ENCODE measurements at regions not wholly inside any gene's neighbourhood (a gene's known extent, or its start where the extent isn't known, plus 50 kb on each side); places are given as distances from the start of the nearest gene placed in this dataset.

DNA sequence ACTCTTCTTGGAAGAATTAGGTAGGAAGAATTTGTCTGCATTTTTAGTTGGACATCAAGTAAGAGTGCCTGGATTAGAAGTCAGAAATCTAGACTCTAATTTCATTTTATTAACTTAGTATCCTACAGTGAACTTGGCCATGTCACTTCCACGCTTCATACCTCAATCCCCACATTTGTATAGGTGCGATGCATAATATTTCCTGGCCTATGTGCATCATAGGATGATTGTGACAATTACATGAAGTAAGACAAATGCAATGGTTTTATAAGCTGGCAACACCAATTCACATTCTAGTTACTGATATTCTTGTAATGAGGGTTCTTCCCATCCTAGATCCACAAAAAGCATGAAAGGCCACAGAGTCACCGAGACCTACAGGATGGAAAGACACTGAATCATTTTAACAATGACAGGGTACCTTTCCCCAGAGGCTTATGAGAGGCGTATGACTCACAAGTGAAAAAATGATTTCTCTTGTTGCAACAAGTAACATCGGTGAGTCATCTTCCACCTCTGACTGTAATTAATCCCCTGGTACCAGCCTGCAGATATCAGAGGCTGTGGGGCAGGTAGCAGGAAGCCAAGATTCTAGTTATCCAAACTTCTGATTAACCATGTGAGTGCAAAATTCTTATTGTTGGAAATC, 56.0 kb upstream of the OR5AK2 start:
- no peaks in the 10 kb centered on the region for H3K27me3 ChIP-seq
- TF ChIP-seq, protein P1, sequence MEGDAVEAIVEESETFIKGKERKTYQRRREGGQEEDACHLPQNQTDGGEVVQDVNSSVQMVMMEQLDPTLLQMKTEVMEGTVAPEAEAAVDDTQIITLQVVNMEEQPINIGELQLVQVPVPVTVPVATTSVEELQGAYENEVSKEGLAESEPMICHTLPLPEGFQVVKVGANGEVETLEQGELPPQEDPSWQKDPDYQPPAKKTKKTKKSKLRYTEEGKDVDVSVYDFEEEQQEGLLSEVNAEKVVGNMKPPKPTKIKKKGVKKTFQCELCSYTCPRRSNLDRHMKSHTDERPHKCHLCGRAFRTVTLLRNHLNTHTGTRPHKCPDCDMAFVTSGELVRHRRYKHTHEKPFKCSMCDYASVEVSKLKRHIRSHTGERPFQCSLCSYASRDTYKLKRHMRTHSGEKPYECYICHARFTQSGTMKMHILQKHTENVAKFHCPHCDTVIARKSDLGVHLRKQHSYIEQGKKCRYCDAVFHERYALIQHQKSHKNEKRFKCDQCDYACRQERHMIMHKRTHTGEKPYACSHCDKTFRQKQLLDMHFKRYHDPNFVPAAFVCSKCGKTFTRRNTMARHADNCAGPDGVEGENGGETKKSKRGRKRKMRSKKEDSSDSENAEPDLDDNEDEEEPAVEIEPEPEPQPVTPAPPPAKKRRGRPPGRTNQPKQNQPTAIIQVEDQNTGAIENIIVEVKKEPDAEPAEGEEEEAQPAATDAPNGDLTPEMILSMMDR (IDR thresholded peaks at IDR 0.05), result no peak
- no peak for TF ChIP-seq POLR2A (IDR thresholded peaks at IDR 0.05; ENCODE audit: low read depth)
- H3K36me3 ChIP-seq, result no peaks in the 10 kb centered on the region
- intact Hi-C loops (cut with DNase I), result no loop called here
- no peak for DNase-seq (ENCODE audit: extremely low spot score)
- no peak overlapping the region for H3K27ac ChIP-seq (replicated peaks in 1 of 4)
- no peaks in the 10 kb centered on the region for H3K9me3 ChIP-seq
- 64% methylated on average over 5 of the region's 5 CpGs for WGBS
- no peak overlapping the region for H3K4me3 ChIP-seq
- no peaks in the 10 kb centered on the region for H3K4me1 ChIP-seq

DNA sequence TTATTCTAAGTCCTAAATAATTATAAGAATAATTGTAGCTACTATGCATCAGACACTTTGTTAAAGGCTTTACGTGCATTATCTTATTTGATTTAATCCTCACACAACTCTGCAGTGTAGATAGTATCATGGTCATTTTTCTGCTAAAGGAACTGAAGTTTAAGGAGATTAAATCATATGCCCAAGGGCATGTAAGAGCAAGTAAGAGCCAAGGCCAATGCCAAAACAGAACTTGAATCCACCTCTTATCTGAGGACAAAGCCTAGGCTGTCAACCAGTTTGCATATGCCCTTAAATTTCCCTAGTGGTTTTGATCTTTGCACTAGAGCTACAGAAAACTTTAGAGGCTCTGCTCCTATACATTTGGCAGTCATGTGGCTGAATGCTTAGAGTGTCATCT, 65.6 kb upstream of the OR5AK2 start:
- Histone ChIP-seq H3K36me3 (no peaks in the 10 kb centered on the region), H3K4me1 (no peaks in the 10 kb centered on the region), H3K9me3 (peaks cover 0 to 10% (median 3%) of the 10 kb centered on the region in 4 donors), H3K27me3 (no peaks in the 10 kb centered on the region), H3K4me3 (no peak overlapping the region), H3K27ac (replicated peaks in 1 of 4) (no peak overlapping the region)
- TF ChIP-seq EP300 (IDR thresholded peaks at IDR 0.05) (no peak), POLR2A (IDR thresholded peaks at IDR 0.05; ENCODE audit: low read depth) (no peak), POLR2AphosphoS5 (IDR thresholded peaks at IDR 0.05) (no peak)
- TF ChIP-seq, protein P1 (IDR thresholded peaks at IDR 0.05), result no peak
- WGBS, result 0% methylated on average over 1 of the region's 1 CpG
- no peak for DNase-seq (ENCODE audit: extremely low spot score)
- intact Hi-C loops (cut with DNase I), result no loop called here

DNA sequence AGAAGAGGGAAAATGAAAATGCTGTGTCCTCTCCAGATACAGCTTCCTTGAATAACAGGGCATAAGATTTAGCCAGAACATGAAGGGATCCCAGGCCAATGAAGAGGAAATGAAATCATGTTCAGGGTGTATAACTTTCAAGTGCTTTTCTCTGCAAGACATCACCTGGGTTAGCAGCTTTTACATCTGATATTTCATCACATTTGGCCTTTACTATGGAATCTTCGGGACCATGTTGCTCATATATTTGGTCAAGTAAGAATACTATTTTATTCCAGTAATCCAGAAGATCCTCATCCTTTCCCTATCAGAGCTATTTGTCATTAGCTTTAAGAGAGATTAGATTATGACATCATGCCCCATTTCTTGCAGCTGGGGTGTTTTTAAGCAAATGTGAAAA, 66.3 kb upstream of the OR5AK2 start:
- Histone ChIP-seq H3K36me3 (no peaks in the 10 kb centered on the region), H3K27me3 (no peaks in the 10 kb centered on the region), H3K9me3 (peaks cover 0 to 10% (median 3%) of the 10 kb centered on the region in 4 donors), H3K4me3 (no peak overlapping the region), H3K4me1 (no peaks in the 10 kb centered on the region), H3K27ac (replicated peaks in 1 of 4) (no peak overlapping the region)
- DNase-seq (ENCODE audit: extremely low spot score), result no peak
- intact Hi-C loops (cut with DNase I), result no loop called here
- WGBS, result 89% methylated on average over 1 of the region's 1 CpG
- TF ChIP-seq EP300 (IDR thresholded peaks at IDR 0.05), result no peak
- TF ChIP-seq POLR2A (IDR thresholded peaks at IDR 0.05; ENCODE audit: low read depth), result no peak
- TF ChIP-seq, protein P1 (IDR thresholded peaks at IDR 0.05), result no peak
- TF ChIP-seq POLR2AphosphoS5 (IDR thresholded peaks at IDR 0.05), result no peak

DNA sequence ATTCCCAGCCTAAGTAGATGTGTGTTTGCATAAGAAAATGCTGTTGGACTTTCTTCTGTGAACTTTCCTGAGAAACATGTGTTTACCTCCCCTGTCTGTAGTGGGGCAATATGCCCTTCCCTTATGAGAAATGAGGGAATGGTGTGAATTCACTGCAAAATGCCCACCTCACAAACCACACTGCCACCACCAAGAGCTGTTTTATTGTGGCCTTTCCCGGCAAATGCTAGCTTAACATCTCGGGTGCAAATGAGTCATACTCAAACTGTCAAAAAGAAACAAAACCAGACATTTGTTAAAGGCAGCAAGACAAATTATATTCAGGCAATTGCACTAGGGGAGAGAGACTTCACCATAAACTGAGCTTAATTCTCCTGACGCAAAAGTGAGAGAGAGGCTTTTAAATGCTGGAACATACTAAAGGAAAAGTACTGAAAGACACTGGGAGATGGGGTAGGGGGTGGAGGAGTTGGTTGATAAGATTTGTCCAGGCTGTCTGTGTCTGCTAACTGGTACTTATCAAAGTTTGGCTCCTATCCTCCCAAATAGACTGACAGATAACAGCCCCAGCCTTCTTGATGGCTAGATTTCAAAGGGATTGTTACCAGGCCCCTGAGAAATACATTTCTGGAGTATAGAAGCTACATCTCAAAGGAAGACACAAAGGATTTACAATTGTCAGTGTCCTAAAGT, 70.9 kb upstream of the OR5AK2 start:
- H3K27me3 ChIP-seq, result no peaks in the 10 kb centered on the region
- DNase-seq (ENCODE audit: extremely low spot score), result peak; percentile 47
- 47% methylated on average over 3 of the region's 3 CpGs for WGBS
- peaks cover 0 to 10% (median 3%) of the 10 kb centered on the region in 4 donors for H3K9me3 ChIP-seq
- H3K36me3 ChIP-seq, result no peaks in the 10 kb centered on the region
- intact Hi-C loops (cut with DNase I), result no loop called here
- no peaks in the 10 kb centered on the region for H3K4me1 ChIP-seq
- H3K4me3 ChIP-seq, result no peak overlapping the region
- no peak overlapping the region for H3K27ac ChIP-seq (replicated peaks in 1 of 4)
- TF ChIP-seq POLR2A (IDR thresholded peaks at IDR 0.05; ENCODE audit: low read depth), result no peak
- TF ChIP-seq, protein P1 (IDR thresholded peaks at IDR 0.05), result no peak

Measured in esophagus muscularis mucosa (tissue), 4 donors.